ENCODE measurements at regions not wholly inside any gene's neighbourhood (a gene's known extent, or its start where the extent isn't known, plus 50 kb on each side); places are given as distances from the start of the nearest gene placed in this dataset.
A peak's percentile ranks its signal among the peaks of the same experiment; 100 is the strongest.

DNA sequence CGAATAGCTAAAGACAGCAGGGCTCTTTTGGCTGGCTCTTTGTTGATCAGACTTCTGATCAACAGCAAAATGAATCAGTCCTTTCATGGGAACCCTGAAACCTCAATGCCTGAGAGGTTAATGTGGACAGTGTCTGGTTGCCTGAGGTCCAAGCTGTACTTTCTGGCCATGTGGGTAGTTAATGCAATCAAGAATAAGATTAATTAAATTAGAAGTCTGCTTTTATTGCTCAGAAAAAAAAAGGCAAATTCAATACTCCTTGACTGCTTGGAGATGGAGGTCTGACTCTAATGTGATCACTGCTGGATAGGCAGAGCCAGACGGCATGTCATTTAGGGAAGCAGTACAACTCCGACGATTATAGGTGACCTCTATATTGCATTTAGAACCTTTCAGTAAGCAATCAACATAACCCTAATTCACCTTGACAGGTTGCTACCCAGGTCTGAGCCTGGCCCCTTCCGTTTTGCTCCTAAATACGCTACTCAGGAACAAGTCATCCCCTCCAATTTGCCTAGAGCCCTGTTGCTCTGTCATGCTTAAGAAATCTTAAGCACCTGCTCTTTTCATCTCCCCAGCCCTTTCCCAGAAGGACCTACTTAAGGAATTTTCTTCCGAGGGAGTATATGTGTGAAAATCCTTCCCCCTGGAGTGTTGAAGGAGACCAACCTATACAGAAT lies 370.0 kb upstream of the SPTLC3 start:
- DNase-seq (ENCODE audit: low spot score, unreplicated experiment), result no peak
- Mint-ChIP-seq H3K4me3 (ENCODE audit: low read depth) (no peak overlapping the region), H3K9me3 (ENCODE audit: low read depth) (no peaks in the 10 kb centered on the region), H3K27ac (no peak overlapping the region), H3K4me1 (ENCODE audit: low read depth) (no peaks in the 10 kb centered on the region), H3K36me3 (ENCODE audit: insufficient read depth) (no peaks in the 10 kb centered on the region), H3K27me3 (peaks cover 3% of the 10 kb centered on the region)
- TF ChIP-seq CTCF (IDR thresholded peaks at IDR 0.05; ENCODE audit: unreplicated experiment), result no peak

DNA sequence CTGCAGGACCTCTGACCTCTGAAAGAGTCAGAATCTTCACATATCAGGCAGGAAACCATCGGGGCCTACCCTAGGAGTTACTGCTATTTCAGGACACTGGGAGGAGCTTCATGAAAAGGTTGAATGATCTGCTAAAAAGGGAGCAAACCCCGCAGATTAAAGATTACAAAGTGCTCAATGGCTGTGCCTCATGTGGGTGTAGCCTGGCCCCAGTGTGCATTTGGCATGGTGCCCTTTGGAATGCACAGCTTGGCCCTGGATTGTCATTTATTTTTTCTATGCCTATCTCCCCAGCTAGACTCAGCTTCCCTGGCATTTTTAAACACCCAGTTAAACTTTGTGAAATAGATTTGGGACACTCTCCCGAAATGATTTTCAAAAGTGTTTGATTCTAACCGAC lies 368.5 kb upstream of the SPTLC3 start:
- no peak for DNase-seq (ENCODE audit: low spot score, unreplicated experiment)
- no peaks in the 10 kb centered on the region for H3K36me3 Mint-ChIP-seq (ENCODE audit: insufficient read depth)
- no peaks in the 10 kb centered on the region for H3K9me3 Mint-ChIP-seq (ENCODE audit: low read depth)
- H3K4me1 Mint-ChIP-seq (ENCODE audit: low read depth), result peaks cover 10% of the 10 kb centered on the region
- TF ChIP-seq CTCF (IDR thresholded peaks at IDR 0.05; ENCODE audit: unreplicated experiment), result no peak
- H3K4me3 Mint-ChIP-seq (ENCODE audit: low read depth), result no peak overlapping the region
- no peak overlapping the region for H3K27ac Mint-ChIP-seq
- H3K27me3 Mint-ChIP-seq, result peaks cover 3% of the 10 kb centered on the region

DNA sequence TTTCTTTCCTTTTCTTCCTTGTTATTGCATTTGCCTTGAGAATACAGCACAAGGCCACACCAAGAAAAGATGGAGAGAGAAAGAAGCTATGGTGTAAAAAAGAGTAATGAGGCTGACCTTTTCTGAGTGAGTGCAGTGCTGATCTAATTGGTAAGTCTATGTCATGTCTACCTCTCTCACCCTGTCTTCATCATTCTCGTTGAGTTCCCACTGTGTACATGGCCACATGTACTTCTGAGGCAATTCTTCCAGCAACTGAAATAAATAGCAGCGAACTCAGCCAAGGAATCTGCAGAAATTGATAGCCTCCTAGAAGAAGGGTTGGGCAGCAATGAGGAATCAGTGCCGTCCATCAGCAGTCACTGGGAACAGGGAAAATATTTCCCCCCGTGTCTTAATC lies 367.2 kb upstream of the SPTLC3 start:
- Mint-ChIP-seq H3K4me3 (ENCODE audit: low read depth) (no peak overlapping the region), H3K27me3 (peaks cover 3% of the 10 kb centered on the region), H3K27ac (peak overlapping the region; percentile 65), H3K9me3 (ENCODE audit: low read depth) (no peaks in the 10 kb centered on the region), H3K36me3 (ENCODE audit: insufficient read depth) (no peaks in the 10 kb centered on the region), H3K4me1 (ENCODE audit: low read depth) (peaks cover 13% of the 10 kb centered on the region)
- no peak for DNase-seq (ENCODE audit: low spot score, unreplicated experiment)
- TF ChIP-seq CTCF (IDR thresholded peaks at IDR 0.05; ENCODE audit: unreplicated experiment), result no peak

DNA sequence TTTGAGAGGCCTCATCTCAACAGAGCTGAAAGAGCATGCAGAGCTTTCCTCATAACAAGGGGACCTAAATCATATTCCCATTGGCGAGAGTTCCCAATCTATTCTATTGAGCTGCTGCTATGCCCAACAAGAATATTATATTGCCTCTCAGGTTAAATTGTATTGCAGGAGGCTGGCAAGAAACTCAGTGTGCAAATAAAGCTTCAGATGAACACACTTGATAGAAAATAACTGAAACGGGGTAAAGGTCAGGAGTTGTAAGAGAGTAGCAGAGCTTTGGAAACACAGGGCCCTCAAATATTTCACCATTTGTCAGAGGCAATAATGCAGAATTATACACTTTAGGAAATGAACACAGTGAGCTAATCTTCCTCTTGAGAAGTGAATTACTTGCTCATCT lies 364.3 kb upstream of the SPTLC3 start:
- Mint-ChIP-seq H3K27ac (no peak overlapping the region), H3K4me3 (ENCODE audit: low read depth) (no peak overlapping the region), H3K4me1 (ENCODE audit: low read depth) (peaks cover 14% of the 10 kb centered on the region), H3K27me3 (peaks cover 3% of the 10 kb centered on the region), H3K36me3 (ENCODE audit: insufficient read depth) (no peaks in the 10 kb centered on the region), H3K9me3 (ENCODE audit: low read depth) (no peaks in the 10 kb centered on the region)
- no peak for DNase-seq (ENCODE audit: low spot score, unreplicated experiment)
- no peak for TF ChIP-seq CTCF (IDR thresholded peaks at IDR 0.05; ENCODE audit: unreplicated experiment)

GRCh38 chr20:12649234-12649633 lies 359.5 kb upstream of the SPTLC3 start:
- Mint-ChIP-seq H3K36me3 (ENCODE audit: insufficient read depth) (no peaks in the 10 kb centered on the region), H3K27ac (no peak overlapping the region), H3K4me1 (ENCODE audit: low read depth) (peaks cover 12% of the 10 kb centered on the region), H3K4me3 (ENCODE audit: low read depth) (no peak overlapping the region), H3K9me3 (ENCODE audit: low read depth) (no peaks in the 10 kb centered on the region), H3K27me3 (no peaks in the 10 kb centered on the region)
- no peak for TF ChIP-seq CTCF (IDR thresholded peaks at IDR 0.05; ENCODE audit: unreplicated experiment)
- no peak for DNase-seq (ENCODE audit: low spot score, unreplicated experiment)

Measured in progenitor cell of endocrine pancreas (in vitro differentiated cells).